ENCODE measurements at regions not wholly inside any gene's neighbourhood (a gene's known extent, or its start where the extent isn't known, plus 50 kb on each side); places are given as distances from the start of the nearest gene placed in this dataset.

- TF ChIP-seq, protein P1, sequence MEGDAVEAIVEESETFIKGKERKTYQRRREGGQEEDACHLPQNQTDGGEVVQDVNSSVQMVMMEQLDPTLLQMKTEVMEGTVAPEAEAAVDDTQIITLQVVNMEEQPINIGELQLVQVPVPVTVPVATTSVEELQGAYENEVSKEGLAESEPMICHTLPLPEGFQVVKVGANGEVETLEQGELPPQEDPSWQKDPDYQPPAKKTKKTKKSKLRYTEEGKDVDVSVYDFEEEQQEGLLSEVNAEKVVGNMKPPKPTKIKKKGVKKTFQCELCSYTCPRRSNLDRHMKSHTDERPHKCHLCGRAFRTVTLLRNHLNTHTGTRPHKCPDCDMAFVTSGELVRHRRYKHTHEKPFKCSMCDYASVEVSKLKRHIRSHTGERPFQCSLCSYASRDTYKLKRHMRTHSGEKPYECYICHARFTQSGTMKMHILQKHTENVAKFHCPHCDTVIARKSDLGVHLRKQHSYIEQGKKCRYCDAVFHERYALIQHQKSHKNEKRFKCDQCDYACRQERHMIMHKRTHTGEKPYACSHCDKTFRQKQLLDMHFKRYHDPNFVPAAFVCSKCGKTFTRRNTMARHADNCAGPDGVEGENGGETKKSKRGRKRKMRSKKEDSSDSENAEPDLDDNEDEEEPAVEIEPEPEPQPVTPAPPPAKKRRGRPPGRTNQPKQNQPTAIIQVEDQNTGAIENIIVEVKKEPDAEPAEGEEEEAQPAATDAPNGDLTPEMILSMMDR (IDR thresholded peaks at IDR 0.05; ENCODE audit: low read length): no peak
- no peak for TF ChIP-seq EZH2 (IDR thresholded peaks at IDR 0.05; ENCODE audit: borderline replicate concordance, low read length)
Measured at GRCh38 chr2:24439971-24440340, 51.1 kb upstream of the NCOA1 start.
